SHP77 treated with DMSO at 0.1 percent for 48 hours (cell line): ENCODE measurements at regions not wholly inside any gene's neighbourhood (a gene's known extent, or its start where the extent isn't known, plus 50 kb on each side); places are given as distances from the start of the nearest gene placed in this dataset.

Experiments
- DNase-seq: peaks from one replicate; lab custom pipeline; 2025; lab: John Stamatoyannopoulos, UW

GRCh38 chr4:17098996-17099395, 200.6 kb upstream of the LDB2 start:
- DNase-seq, result no peak

- DNase-seq, result no peak
Observed at GRCh38 chr4:17098401-17098800, 200.0 kb upstream of the LDB2 start.

GRCh38 chr4:17097362-17097761, 198.9 kb upstream of the LDB2 start:
- no peak for DNase-seq

GRCh38 chr4:17096692-17097091, 198.2 kb upstream of the LDB2 start:
- DNase-seq, result no peak

GRCh38 chr4:17095771-17096170, 197.3 kb upstream of the LDB2 start:
- no peak for DNase-seq

GRCh38 chr4:17094876-17095210, 196.4 kb upstream of the LDB2 start:
- DNase-seq, result no peak

GRCh38 chr4:17094159-17094875, 195.9 kb upstream of the LDB2 start:
- no peak for DNase-seq

GRCh38 chr4:17093481-17093880, 195.0 kb upstream of the LDB2 start:
- DNase-seq, result no peak

- no peak for DNase-seq
Observed at GRCh38 chr4:17092736-17093437, 194.4 kb upstream of the LDB2 start.

GRCh38 chr4:17091104-17091503, 192.7 kb upstream of the LDB2 start:
- no peak for DNase-seq

- DNase-seq, result no peak
Observed at GRCh38 chr4:17090063-17090462, 191.6 kb upstream of the LDB2 start.

GRCh38 chr4:17085416-17085815, 187.0 kb upstream of the LDB2 start:
- DNase-seq, result no peak

GRCh38 chr4:17082186-17082585, 183.7 kb upstream of the LDB2 start:
- no peak for DNase-seq

GRCh38 chr4:17081179-17081578, 182.7 kb upstream of the LDB2 start:
- no peak for DNase-seq

GRCh38 chr4:17077105-17077504, 178.7 kb upstream of the LDB2 start:
- DNase-seq, result no peak

GRCh38 chr4:17072483-17072882, 174.0 kb upstream of the LDB2 start:
- DNase-seq, result no peak

- DNase-seq, result no peak
Observed at GRCh38 chr4:17068891-17069290, 170.4 kb upstream of the LDB2 start.

GRCh38 chr4:17068392-17068791, 169.9 kb upstream of the LDB2 start:
- DNase-seq, result no peak

GRCh38 chr4:17066972-17067371, 168.5 kb upstream of the LDB2 start:
- no peak for DNase-seq

- no peak for DNase-seq
Observed at GRCh38 chr4:17066236-17066635, 167.8 kb upstream of the LDB2 start.

GRCh38 chr4:17065821-17066220, 167.4 kb upstream of the LDB2 start:
- DNase-seq, result no peak

GRCh38 chr4:17064959-17065358, 166.5 kb upstream of the LDB2 start:
- no peak for DNase-seq

- DNase-seq, result no peak
Observed at GRCh38 chr4:17063888-17064287, 165.4 kb upstream of the LDB2 start.

GRCh38 chr4:17060230-17060629, 161.8 kb upstream of the LDB2 start:
- DNase-seq, result no peak
